Glomerular endothelial cell (primary cell): ENCODE measurements at regions not wholly inside any gene's neighbourhood (a gene's known extent, or its start where the extent isn't known, plus 50 kb on each side); places are given as distances from the start of the nearest gene placed in this dataset.

Experiments used
- DNase-seq: peaks from one replicate; pipeline ENCODE4 v3.0.0-alpha.2; 2011; ENCODE audit warnings: low read depth, low spot score; ENCODE audit errors: extremely low read depth

DNA sequence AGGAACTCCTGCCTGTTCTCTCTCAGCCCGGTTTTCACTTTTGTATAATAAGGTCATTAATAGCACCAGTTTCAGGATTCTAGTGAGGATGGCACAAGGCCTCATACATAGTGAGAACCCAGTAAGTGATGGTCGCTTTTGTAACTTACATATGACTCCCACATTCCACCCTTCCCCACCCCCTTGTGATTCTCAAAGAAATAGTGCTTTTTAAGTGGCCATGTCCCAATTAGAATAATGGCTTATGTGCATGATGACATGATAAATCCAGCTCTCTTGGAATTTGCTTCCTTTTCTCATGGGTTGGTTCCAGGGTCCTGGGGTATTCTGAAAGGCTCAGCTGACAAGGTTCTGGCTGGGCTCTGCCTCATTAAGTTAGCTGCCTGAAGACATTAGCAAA is 189.9 kb downstream of the URB2 start:
- no peak for DNase-seq

DNA sequence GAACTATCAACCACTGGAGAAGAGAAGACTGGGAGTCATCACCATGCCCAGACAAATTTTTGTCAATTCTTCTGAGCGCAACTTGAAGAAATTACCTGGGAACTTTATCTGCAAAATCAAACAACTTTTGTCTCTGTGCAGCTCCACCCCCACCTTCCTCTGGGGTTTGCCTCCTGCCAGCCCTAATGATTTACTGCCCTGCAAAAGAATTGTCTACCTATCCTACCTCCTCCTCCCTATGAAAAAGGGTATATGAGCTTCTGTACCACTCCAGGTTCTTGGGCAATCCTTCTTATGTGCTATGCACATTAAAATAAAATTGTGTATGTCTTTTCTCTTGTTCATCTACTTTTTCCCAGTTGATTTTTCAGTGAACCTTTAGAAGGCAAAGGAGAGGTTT is 191.9 kb downstream of the URB2 start:
- DNase-seq: no peak

DNA sequence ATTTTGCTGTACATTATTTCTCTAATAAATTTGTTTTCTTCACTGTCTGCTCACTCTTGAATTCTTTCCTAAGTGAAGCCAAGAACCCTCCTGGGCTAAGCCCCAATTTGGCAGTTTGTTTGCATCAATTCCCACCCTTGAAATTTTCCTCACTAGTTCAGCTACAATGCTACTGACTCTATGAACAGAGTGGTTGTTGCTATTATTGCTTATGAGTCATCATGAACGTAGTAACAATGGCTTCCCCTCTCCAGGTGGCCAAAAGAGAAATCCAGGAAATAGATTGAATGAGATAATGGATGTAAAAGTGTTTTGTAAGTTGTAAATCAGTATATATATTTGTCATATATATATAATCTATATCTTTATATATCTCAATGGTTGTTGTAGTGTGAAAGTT is 193.0 kb downstream of the URB2 start:
- no peak for DNase-seq

DNA sequence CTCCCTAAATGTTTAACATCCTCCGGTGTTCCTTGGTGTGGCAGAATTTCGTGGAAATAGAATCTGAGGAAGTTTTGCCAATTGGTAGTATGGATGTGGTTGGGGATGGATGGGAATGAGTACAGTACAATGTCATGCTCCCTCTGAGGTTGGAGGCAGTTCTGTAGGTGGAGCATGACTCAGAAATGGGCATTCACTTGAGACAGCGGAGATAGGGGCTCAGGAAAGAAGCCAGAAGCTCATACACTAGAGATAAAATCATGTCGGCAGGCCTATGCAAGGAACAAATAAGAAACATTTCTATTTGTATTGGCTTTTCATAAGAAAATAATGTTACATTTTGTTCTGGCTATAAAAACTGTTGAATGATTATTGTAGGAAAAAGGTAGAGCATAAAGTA is 196.0 kb downstream of the URB2 start:
- DNase-seq: no peak

DNA sequence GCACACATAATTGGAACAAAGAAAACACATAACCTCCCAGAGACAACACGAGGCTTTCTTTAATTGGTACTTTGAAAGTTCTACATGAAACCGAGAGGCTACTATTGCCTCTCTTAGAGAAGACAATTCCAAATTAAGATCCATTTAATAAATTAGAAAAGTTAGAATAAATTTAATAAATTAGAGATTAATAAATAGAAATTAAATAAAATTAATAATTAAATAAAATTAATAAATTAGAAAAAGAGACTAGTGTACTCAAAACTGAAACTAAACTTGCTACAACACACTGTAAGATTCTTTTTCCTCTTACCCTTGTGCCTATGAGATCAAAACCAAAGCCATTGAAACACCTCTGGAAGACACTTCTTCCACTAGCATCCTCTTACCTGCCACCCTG is 199.0 kb downstream of the URB2 start:
- no peak for DNase-seq

DNA sequence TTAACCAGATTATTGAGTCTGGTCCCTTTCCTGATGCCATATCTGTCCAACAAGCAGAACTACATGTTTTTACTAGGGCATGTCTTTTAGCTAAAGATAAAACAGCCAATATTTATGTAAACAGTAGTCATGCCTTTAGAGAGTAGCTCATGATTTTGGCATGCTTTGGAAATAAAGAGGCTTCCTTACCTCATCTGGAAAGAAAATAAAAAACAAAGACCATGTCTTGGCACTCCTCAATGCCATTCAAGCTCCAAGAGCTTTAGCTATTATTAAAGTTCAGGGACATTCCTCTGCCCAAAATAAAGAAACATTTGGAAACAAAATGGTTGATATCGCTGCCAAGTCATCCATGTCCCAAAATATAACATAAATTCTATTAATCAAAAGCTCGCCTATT is 202.4 kb downstream of the URB2 start:
- no peak for DNase-seq

DNA sequence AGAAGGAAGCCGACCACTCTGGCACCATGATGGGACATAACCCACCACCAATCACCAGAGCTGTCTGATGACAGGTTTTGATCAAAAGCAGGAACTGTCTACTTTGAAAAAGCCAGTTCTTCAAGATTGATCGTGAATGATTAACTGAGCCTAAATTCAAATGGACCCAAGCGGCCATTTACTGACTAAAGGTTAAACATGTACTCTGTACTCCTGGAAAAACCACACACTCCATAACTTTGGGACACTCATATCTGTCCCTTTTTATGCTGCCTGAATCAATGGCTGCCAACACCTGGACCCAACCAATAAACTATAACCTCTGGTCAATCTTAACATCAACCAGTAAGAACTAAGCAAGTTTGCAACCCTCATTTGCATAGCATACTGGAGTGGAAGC is 206.6 kb downstream of the URB2 start:
- no peak for DNase-seq

DNA sequence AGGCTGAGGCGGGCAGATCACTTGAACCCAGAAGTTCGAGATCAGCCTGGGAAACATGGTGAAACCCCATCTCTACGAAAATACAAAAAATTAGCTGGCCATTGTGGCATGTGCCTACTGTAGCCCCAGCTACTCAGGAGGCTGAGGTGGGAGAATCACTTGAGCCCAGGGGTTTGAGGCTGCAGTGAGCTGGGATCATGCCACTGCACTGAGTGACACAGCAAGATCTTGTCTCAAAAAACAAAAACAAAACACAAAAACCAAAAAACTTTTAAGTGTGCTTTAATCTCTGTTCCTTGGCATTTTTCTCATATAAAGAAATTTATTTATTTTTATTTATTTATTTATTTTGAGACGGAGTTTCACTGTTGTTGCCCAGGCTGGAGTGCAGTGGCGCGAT is 208.2 kb downstream of the URB2 start:
- DNase-seq: no peak

DNA sequence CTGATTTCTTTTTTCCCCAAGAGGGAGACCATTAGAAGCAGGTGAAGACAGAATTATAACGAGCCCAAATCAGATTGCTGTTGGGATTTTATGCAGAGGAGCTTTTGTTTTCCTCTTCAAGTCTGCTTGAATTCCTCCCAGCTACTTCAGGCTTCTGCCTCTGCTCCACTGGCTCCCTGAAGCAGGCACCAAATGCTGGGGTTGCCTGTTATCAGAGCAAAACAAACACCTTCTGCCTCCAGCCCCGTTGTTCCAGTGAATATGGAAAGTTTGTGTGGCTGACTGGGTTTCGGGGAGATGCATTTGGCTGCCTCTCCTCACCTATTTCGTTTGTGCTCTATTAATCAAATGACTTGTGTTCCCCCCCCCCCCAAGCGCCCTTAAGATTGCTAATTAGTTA is 209.2 kb downstream of the URB2 start:
- no peak for DNase-seq

DNA sequence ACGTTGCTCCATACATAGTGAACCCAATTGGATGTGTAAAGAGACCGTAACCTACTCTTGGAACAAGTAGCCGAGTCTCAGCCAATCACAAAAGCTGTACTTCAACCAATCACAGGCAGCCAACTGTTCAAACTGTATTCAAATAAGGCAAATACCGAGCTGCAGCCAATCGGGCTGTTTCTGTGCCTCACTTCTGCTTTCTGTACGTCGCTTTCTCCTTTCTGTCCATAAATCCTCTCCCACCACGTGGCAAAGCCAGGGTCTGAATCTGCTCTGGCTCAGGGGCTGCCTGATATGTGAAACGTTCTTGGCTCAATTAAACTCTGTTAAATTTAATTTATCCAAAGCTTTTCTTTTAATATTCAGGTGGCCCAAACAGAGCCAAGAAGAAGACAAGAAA is 210.3 kb downstream of the URB2 start:
- DNase-seq: no peak

DNA sequence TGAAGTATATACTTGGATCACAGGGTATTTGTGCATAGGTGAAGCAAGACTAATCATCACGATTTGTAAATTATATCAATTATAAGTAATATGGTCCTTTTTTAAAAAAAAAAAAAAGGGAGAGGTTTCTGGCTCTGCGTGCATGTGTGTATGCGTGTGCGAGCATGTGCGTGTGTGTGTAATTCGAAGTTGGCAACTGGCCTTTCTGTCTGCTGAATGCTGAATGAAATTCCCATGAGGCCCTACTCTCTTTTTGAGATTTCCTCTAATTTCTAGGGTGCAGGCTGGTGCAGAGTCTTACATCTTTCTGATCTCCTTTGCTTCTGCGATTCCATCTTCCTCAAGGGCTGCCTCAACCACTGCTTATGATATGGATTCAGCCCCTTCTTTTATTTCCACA is 212.2 kb downstream of the URB2 start:
- no peak for DNase-seq

DNA sequence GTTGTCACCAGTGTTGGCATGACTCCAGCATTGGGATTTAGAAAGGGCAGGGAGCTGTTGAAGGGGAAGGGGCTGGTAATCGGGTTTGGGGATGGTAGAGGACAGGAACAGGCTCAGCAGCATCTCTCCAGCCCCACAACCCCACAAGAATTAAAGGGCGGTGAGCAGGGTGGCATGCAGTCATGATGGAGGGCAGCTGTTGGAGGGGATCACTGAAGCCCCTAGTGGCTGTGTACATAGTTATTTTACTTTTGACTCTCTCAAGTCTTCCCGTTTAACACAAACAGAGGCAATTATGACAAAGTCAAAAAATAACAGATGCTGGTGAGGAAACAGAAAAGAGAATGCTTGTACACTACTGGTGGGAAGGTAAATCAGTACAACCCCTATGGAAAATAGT is 213.8 kb downstream of the URB2 start:
- no peak for DNase-seq

DNA sequence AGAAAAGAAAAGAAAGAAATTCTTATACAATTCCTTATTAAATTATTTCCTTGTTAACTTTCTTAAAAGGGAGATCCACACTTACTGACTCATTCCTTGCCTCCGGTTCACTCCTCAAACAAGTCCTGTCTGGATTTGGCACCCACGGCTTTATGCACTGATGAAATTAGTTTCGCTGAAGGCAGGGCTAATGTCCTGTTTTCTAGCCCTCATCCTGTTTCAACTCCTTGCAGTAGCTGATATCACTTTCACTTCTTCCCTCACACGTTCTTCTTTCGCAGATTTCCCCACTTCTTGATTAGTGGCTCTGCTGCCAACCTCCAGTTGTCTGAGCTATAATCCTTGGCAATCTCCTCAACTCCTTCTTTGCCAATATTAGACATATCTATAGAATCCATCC is 215.2 kb downstream of the URB2 start:
- no peak for DNase-seq

DNA sequence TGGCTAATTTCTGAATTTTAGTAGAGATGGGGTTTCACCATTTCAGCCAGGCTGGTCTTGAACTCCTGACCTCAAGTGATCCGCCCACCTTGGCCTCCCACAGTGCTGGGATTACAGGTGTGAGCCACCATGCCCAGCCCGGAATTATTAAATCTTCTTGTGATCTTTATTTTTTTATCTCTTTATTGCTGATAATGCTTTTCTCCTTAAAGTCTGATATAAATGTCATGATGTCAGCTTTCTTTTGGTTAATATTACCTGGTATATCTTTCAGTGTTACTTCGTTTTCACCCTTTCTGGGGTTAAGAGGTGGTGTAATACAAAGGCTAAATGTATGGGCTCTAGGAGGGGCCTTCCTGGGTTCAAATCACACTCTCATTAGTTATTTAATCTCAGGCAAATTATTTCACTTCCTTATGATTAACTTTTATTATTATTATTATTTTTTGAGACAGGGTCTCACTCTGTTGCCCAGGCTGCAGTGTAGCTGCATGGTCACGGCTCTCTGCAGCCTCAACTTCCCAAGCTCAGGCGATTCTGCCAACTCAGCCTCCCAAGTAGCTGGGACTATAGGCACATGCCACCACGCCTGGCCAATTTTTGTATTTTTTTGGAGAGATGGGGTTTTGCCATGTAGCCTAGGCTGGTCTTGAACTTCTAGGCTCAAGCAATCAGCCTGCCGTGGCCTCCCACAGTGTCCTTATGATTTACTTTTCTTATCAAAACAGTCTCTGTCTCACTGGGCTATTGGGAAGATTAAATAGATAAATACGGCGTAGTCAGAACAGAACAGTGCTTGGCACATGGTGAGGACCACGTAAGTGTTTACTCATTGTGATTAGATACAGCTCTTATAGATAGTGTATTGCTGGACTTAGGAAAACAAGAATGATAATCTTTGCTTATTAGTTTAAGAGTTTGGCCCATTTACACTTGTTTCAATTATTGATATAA is 216.5 kb downstream of the URB2 start:
- no peak for DNase-seq

DNA sequence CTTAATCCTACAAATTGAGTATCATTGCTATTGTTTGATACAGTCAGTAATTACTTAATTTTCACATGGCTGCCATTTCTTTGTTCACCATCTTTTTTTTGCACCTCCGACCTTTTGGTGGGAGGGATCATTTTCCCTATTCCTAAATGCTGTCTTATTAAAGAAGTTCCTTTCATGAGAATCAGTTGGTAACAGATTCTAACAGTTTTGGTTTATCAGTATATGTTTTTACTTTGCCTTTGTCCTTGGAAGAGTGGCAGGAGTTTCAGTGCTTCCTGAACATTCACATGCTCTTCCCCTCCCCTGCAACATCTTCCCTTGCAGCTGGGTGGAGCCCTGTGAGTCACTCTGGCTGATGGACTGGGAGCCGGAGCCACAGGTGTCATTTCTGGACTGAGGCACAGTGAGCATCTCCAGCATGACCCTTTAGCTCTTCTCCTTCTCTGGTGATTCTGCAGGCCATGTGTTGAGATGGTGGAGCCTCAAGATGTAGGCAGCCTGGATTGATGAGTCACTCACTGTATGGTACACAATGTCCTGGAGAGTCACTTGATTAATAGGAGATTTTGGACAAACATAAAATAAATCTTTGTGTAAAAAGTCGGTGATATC is 217.7 kb downstream of the URB2 start:
- DNase-seq: no peak

DNA sequence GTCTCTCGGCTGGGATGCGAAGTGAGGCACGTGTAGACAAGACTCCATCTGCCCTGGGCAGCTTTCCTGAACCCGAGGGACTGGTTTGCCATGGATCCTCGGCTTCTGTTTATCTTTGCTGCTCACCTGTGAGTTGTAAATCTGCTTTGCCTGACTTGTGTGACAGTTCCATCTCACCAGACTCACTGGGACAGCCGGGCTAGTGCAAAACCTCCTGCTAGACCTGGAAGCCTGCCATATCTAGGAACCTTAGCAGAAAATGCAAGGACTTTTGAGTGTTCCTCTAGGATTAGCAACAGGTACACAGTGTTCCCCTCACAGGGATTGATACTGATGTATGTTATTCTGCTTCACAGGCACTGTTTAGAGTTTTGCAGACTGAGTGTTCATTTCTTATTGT is 218.6 kb downstream of the URB2 start:
- DNase-seq: no peak

DNA sequence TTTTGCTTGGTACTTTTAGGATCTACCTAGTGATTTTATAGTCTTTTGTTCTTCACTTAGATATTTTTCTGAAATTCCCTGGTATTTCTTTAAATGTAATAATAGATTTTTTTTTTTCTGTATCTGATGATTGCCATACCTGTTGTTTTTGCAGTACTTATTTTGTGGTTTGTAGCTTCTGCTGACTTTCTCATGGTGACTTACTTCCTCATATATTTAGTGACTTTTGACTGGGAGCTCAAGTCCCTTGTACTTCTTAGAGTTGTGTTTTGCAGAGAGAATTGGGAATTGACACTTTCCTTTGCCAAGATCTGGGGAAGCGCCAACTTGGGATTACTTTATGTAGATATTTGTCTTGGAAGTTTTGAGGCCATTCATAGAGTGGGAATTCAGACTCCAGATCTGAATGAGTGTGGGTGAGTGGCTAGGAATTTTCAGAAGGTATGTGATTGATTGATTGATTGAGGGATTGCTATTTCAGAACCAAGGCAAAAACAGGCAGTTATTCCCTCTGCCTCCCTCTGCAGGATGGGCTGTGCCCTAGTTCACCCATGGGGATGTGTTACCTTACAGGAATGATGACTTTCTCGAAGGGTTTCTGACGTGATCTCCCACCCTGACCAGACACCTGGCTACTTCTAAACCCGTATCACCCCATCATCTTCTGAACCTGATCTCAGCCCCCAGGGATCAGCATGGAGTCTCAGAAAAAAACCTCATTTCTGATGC is 219.5 kb downstream of the URB2 start:
- no peak for DNase-seq

DNA sequence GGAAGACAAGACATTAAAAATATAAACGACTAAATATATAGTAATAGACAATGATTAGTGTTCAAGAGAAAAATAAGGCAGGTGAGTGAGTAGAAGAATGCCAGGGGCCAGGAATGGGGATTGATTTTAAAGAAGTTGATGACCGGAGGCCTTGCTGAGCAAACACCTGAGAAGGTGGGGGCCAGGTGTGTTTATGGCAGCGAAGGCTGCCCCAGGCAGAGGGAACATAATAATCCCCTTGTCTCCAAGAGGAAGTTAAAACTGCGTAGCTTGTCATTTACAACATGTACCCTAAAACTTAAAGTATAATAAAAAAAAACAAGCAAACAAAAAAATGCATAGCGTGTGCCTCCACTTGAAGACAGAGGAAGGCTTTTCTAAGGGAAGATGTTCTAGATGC is 220.3 kb downstream of the URB2 start:
- no peak for DNase-seq

DNA sequence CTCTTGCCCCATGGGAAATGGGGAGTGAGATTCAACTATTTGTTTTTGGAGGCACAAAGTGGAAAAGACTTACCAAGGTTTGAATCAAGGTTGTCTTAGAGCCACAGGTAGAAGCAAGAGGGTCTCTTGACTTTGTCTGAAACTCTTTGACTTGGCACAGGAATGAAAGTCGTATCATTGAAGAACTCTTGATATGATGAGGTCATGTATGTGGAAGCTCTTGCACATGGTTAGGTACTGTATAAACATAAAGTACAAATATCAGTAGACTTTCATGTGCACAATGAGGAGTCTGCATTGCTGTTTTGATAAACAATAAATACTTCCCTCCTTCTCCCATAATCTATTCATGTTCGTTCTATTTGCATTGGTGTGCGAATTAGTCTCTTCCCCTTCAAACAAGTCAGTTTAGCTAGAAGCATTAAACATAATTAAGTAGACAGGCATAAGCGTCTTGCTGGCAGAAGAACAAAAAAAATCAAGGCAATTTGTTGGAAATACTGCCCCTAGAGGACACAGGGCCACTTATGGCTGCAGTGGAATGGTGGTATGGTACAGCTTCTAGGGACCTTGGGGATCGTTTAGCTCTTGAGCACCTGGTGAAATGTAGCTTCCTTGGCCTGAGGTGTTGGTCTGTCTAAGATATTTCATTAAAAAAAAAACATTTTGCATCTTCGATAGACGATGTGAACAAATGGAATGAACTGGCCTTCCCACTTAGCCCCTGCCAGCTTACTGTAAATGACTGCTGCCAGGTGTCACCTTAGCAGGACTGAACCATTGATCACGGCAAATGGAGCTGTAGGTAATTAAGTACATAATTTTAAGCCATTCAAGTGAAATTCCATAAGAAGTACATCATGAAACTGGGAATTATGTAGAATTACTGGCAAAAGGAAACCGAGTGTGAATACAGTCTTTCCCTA is 218.0 kb upstream of the GALNT2 start:
- no peak for DNase-seq

DNA sequence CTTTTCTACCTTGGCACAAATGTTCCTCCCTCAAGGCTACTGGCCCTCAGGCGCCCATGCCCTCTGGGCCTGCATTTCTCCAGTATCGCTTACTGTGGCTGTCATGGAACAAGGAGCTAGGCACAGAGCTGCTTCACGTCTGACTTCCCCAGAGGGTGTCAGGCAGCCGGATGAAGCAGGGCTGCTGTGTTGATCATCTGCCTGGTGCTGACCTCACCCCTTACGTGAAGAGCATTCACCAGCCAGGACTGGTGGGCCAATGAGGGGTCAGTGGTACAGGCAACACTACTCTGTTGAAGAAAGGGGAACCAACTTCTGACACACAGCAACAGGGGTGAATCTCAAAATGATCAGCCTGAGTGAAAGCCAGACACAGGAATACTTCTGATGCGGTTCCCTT is 215.5 kb upstream of the GALNT2 start:
- DNase-seq: no peak

DNA sequence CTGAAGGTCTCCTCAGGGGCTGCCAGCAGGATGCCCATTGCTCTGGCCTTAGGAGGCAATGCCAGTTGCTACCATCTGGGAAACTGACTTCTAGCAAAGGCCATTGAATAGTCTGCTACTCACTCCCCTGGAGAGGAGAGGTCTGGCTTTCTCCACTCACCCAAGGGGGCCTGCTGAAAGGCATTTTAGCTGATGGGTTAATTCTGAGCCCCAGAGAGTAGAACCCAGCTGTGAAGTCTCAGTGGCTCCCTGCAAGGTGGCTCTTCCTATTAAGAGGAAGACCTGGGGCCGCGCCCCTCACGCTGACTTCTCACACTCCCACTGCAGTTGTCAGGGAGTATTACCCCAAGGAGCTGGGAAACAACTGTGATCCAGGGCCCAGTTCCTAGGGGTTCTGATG is 213.3 kb upstream of the GALNT2 start:
- DNase-seq: no peak
